GM19238 (cell line): ENCODE measurements at regions not wholly inside any gene's neighbourhood (a gene's known extent, or its start where the extent isn't known, plus 50 kb on each side); places are given as distances from the start of the nearest gene placed in this dataset.

Source experiments
- DNase-seq: peaks from one replicate; pipeline ENCODE4 v3.0.0; 2011; ENCODE audit warnings: low spot score; ENCODE audit not compliant: insufficient read length

DNA sequence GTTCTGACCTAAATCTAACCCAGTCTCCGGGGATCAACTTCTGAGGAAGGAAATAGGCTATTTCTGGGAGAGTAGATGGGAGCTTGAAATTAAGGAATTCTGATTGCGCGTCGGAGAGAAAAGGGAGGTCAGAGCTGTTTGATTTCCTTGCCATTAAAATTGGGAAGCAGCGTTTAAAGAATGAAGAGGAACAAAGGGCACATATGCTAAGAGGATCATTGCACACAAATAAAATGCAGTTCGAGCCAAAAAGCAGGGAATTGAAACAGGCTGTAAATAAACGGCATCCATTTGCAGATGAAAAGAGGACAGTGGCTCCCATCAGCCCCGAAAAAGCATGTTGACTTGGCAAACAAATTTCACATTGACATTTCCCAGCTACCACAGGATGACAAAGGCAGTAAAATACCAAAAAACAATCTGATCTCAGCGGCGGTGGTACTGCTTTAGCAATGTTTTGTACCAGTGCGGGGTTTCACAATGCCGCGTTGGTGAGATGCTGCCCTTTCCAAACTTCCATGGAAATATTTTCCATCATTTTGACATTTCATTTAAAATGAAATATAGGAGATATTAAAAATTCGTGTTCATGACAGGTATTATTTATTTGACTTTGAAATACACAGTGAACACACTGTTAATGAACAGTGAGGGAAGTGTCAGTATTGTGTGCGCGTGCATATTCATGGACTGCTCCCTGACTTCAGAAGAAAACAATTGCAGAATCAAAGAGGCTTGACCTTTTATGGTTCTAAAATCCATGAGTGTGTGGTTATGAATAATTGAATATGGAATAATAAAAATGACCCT lies 108.8 kb downstream of the SQOR start:
- no peak for DNase-seq

DNA sequence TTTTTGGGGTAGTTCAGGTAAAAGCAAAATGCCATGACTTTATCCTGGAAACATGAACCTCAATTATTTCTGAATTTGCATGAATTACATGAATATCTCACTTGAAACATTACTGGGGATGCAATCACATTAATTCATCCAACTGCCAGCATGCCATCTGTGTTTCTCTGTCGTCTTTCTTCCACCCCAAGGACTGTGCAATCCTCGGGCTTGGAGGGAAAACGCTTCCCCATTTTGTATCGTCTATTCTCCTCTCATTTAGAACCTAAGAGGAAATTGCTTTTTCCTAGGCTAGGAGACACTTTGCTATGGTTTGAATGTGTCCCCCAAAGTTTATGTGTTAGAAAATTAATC lies 109.4 kb downstream of the SQOR start:
- no peak for DNase-seq

DNA sequence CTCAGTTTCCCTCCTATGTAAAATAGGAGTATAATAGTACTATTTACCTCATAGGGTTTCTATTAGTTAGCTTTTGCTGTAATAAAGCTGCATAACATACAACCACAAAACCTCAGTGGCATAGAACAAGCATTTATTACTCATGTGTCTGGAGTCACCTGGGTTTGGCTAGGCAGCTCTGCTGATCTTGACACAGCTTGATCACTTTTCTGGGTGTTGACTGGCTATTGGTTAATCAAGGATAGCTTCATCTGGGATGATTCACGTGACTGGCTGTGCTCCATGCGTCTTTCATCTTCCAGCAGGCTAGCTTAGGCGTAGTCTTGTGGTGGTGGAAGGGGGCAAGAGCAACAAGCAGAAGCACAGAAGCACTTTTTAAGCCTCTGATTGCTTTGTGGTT lies 112.6 kb downstream of the SQOR start:
- DNase-seq: no peak

DNA sequence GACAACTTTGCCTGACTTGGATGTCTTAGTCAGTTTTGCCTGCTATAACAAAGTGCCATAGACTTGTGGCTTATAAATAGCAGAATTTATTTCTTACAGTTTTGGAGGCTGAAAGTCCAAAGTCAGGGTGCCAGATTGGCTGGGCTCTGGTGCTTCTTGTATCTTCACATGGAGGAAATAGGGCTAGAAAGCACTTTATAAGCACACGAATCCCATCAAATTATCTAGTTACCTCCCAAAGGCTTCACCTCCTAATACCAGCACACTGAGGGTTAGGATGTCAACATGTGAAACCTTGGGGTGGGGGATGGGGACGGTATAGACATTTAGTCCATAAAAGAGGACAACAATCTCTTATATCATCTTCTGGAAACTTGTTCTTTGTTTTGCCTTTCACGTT lies 116.8 kb downstream of the SQOR start:
- no peak for DNase-seq

DNA sequence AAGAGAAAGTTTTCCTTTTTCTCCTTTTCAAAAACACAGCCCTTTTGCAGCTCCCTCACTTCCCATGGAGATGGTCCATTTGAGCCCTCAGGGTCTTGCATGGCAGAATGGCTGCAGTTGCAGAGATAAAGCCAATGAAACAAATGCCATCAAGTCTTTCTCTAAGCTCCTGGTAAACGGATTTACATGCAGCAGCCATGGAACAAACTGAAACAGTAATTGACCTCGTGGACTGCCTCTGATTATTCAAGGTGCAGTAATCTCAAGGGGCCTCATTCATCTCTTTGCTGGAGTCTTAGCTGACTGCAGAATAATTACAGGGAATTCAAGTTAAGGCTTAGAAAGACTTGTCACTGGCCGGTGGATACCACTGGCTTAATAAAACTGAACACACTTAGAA lies 125.1 kb downstream of the SQOR start:
- DNase-seq: no peak

DNA sequence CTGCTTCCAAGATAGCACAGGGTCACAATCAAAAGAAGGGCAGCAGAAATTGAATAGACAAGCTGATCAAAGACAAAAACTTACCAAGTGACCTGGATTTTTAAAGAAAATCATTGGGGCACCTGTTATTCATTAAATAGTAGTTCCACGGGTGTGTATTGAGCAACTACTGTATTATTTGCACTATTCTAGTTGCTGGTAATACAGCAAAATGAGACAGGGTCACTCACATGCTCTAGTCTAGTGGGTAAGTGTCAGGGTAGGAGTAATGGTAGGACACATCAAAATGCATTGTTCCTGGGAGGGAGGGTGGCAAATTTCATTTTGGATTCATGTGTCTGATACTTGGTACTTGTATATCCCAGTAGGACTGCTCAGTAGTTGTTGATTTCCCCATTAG lies 127.9 kb downstream of the SQOR start:
- no peak for DNase-seq

DNA sequence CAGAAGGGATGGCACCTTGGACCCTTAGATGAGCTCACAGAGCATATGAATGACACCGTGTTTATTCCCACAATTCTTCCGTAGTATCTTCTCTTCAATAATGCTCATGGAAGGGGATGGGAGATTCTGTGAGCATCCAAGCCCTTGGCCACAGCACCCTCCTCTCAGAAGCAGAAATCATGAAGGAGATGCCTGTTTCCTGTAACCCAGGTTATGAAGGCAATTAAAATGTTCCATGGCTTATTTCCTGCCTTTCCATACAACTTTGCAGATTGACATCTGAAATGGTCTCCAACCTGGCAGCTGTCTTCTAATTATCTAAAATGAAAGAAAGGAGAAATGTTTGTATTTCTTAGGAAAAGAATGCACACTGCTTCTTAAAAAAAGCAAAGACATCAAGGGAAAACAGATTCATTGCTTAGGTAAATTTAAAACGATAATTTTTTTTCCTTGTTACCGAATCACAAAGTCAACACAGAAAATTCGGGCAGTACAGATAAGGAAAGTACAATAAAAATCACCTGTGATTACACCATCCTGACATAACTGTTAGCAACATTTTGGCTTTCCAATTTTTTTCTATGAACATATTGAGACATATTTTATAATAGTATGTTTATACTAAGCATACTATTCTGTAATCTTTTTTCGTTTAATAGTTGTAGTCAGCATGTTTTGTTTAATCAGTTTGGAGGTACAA lies 128.5 kb downstream of the SQOR start:
- DNase-seq: no peak

DNA sequence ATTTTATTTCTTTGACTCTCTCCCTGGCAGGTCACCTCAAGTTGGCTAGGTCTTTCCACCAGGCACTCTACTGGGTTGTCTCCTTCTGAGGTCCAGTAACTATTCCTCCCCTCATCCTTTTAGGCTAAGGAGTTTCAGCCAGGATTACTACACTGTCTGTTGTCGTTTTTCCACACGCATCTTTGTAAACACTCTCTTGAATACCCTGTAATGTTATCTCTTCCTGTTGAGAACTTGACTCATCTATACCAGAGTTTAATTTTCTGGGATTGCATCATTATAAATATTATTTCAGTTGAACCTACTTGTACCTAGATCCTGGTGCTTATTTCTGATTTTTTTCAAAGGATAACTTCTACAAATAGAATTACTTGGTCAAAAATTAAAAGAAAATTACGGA lies 138.3 kb downstream of the SQOR start:
- no peak for DNase-seq

DNA sequence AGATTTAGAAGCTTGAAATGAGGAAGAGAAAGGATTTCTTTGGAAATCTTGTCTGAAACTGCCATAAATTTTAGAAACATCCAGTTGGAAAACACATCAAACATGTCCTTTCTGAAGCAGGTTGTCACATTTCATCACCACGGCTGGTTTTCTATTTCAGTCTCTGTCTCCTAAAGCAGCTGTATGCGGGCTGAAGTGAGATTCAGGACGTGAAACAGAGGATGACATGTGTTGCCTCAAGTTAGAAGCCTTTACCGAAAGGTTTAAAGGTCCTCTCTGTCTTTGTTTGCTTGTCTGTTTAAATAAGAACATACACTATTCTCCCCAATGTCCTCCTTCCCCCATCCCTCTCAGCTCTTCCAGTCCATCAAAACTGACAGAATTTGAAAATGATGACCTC lies 141.9 kb downstream of the SQOR start:
- no peak for DNase-seq

DNA sequence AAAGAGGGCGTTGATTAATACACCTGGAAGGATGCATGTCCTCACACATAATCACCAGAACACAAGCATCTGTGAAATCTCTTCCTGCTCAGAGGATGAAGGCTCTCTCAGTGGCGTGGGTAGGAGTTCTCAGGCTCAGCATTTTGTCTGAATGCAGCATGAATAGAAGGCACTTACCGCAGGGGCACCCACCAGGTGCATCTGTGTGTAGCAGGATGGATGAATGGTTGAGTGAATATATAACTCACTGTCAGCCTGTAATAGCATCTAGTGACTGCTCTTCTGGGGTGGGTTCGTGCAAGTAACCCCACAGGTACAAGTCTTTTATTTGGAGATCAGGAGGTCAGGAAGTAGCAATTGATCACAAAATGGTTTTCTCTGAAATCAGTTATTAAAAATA lies 143.0 kb downstream of the SQOR start:
- DNase-seq: no peak

DNA sequence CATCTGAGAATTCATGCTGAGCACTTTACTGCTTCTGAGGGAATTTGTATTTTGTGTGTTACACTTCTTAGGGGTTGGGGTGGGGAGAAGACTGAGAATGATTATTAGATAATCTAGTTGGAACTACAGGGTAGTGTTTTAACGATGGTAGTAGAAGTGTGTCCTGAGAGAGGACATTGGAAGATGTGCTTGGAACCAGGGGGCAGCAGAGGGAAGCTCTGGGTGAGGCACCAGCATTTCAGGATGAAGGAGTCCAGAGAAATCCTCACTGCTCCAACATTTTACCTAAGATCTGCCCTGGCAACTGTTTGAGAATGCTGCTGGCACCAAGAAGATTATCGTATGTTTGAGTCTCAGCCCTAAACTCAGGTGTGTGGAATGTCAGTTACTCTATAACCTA lies 145.5 kb downstream of the SQOR start:
- DNase-seq: no peak

DNA sequence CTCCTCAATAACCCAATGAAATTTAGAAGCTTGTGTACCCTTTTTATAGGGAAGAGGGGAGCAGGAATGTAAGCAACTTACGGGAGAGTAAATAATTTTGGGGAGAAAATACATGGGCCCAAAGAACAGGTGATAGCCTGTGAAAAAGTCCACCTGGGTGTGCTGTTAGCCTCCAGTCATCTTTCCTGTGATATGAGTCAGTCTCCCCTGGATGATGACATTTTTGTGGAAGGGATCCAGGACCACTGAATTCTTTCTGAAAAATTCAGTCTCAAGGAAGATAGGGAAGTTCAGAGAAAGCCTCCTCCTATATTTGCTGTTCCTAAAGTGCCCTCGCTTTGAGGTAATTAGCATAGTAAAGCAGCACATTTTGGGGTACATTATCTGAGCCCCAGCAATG lies 149.8 kb downstream of the SQOR start:
- DNase-seq: no peak

DNA sequence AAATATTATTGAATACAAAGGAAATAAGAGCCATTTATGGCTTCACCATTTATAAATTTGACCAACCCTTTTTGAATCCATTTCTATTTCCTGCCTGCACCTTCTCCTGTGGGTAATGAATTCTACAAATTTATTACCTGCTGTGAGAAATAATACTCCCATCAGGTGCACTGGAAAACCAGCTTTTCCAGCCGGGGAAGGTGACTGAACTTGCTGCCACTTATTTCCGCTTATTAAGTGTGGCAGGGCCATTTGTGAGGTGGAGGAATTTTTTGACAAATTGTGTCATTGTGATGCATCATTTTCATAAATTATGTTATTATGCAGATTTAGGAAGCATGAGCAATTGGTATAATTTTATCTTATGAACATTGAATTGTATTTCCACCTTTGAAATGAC lies 151.1 kb downstream of the SQOR start:
- DNase-seq: no peak

DNA sequence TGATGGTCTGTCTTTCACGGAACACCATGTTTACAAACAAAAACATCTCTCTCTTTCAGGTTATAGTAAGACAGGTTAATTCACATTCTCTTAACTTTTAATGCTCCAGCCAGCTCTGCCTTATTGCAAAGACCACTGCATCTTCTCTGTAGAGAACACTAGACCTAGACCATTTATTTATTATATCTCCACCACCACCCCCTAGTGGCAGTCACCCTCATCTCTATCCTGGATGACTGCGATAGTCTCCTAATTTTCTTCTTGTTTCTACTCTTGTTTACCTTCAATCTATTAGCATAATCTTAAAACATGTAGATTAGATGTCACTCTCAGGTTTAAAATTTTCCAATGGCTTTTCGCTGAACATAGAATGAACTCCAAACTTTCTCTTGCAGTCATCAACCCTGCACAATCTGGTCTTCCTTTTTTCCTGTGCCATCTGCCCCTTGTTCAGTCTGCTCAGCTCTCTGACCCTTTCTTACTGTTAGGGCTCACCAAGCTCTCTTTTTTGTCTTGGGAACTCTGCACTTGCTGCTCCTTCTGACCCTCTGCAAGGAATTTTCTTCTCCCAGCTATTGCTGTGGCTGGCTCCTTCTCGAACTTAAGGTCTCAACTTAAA lies 155.6 kb downstream of the SQOR start:
- no peak for DNase-seq

DNA sequence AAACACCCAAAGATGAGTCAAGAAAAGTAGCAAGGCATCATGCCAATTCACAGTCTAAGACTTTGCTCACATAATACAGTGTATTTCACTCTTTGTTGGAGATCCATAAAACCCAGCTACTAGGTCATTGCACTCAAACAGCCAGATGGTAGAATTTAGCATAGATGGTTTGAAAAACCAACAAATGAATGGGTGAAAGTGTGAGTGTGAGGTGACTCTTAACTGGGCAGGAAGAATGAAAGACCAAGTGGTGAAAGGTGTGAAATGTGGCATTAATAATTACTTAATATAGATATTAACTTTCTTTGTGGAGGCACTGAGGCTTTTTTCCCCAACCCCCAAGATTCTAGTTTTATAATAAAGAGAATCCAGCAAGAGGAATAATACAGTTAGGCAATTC lies 159.5 kb downstream of the SQOR start:
- DNase-seq: no peak

DNA sequence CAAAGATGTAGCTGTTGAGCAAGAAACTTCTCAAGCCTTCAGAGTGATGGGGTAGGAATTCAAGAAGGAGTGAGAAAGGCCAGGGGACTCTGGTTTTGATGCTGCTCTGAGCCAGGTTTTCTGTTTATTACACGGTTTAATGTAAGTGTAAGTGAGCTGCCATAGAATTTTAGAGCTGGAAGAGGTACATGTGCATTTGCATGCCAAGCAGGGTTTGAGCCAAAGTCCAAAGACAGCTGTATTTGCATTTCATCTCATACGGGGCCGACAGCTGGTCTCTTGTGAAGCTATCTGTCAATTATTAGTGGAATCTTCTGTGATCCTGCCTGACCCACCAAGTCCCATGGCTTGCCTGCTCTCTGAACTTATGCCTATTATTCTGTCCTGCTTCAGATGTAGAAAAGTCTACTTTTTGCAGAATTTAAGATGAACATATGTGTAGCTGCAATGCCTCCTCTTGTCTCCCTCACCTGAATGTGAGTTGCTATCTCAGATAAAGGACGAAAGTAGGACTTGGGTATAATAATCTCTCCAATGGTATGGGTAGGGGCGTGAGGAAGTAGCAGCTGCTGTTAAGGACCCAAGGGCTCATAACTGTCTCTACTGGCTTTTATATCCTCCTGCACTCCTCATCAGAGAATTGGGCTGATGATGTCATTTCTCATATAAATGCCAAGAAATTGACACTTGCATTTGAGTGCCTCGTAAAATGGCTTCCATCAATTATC lies 160.0 kb downstream of the SQOR start:
- DNase-seq: peak; percentile 15

DNA sequence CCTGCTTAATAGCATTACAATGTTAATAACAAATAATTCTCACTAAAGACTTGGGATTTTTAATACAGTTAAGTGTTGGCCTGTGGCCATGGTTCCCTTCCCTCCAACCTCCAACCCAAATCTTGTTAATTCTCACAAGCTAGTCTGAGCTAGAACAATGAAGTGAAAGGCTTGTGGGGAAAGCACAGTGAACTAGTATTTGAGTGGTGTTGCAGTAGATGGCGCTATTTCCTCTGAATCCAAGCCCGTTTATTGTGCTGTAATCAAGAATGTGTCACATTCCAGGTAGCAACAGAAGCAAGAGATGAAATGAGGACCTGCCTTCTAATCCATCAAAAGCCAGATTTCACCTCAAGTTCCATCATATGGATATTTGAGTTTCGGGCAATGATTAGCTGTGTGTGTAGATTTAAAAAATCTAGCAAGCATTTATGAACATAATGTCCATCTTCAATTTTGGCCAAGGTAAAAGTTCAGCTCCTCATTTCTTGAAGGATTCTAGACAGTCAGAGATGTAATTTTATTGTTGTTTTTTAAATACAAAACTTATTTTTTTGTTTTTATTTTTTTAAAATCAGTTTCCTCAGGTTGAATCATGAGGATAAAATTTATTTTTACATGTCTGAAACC lies 160.7 kb downstream of the SQOR start:
- DNase-seq: no peak

DNA sequence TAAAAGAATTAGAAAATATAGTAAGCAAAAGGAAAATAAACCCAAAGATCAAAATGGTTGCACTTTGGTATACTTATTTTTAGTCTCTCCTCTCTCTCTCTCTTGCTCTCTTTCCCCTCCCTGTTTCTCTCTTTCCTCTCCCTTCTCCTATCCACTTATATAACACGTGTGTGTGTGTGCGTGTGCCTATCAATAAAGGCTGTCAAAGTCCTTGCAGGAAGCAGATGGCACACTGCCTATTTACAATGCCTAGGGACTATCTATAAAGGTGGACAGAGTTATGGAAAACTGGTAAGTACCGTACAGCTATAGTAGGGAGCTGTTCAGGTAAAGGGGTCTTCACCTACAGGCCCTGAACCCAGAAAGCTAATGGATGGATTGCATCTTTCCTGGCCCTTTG lies 161.6 kb downstream of the SQOR start:
- no peak for DNase-seq

DNA sequence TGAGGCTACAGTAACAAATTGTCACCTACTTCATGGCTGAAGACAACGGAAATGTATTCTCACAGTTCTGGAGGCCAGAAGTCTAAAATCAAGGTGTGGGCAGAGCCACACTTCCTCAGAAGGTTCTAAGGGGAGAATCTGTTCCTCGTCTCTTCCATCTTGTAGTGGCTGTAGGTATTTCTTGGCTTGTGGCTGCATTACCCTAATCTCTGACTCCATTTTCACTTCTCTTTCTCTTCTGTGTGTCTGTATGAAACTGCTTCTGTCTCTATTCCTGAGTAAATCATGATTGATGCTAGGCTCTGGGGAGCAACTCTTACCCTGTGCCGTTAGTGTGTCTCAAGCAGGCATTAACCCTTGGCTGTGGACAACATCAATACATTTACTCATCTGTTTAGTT lies 164.7 kb downstream of the SQOR start:
- DNase-seq: no peak

DNA sequence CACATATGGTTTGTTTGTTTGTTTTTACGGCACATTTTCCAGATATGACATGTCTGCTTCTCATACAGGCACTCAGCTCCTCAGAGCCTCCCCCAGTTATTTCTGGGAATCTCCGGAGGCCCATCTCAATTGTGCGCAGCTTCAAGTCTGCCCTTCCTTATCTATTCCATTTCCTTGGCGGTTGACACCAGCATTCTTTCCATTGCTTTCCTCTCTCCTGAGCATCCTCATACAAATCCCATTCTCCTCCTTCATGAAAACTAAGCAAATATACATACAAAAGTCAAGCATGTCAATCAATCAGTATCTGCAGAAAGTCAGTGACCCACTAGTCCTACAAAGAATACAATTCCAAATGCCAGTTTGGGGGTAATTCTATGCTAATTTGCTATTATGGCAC lies 166.7 kb downstream of the SQOR start:
- DNase-seq: no peak

DNA sequence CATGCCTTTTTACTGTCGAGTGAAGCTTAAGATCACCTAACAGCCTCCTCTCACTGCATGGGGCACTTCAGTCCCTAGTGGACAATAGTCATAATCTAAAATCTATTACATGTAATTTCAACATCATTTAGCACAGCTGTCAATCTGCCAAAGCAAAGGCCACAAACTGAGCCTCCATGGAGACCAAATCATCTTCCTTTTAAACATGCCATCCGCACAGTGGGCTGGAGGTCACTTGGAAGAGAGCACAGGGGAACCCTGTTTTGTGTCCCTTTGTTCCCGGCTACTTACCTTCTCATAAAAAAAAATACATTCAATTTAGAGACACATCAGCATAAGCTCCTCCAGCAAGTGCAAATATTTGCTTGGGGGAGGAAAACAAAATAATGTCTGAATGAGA lies 167.3 kb downstream of the SQOR start:
- no peak for DNase-seq

DNA sequence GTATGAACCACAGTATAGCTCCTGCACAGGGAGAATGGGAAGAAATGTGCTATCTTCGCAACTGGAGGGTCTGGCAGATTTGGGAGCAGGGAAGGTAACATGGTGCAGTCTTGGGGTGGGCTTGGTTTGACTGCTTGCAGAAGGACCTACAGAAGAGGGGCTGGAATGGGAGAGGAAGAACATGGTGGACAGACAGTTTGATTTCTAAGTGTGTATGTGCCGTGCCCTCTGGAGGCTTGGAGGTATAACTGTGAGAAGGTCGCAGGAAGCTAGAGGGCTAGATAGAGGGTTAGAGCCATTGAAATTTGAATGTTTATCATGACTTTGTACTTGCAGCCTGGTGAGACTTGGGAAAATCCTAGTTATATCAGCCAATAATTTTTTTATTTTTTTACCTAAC lies 169.2 kb downstream of the SQOR start:
- DNase-seq: no peak
